HG03432 (cell line): ENCODE measurements at regions not wholly inside any gene's neighbourhood (a gene's known extent, or its start where the extent isn't known, plus 50 kb on each side); places are given as distances from the start of the nearest gene placed in this dataset.

Source experiments
- ATAC-seq: cut with Tn5 transposase; IDR thresholded peaks from one replicate; pipeline ENCODE4 v1.9.1; 2021; ENCODE audit warnings: mild to moderate bottlenecking, moderate library complexity; ENCODE audit not compliant: unreplicated experiment

DNA sequence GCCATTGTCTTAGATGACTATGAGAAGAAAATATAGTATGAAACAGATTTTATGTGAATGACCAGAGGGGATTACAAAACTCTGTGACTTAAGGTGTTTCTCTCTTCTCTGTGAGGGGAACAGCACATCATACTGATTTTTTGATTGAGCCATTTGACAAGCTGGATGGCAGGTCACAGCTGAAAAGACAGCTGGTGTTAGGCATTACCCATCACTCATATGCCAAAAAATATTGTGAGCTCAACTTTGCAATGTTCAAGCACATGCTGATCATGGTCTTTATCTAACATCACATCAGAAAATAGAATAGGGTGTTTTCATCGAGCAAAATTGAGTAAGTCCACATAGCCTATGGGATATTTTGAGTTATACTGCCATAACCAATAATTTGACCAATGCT is 86.7 kb upstream of the TECRL start:
- ATAC-seq: no peak

DNA sequence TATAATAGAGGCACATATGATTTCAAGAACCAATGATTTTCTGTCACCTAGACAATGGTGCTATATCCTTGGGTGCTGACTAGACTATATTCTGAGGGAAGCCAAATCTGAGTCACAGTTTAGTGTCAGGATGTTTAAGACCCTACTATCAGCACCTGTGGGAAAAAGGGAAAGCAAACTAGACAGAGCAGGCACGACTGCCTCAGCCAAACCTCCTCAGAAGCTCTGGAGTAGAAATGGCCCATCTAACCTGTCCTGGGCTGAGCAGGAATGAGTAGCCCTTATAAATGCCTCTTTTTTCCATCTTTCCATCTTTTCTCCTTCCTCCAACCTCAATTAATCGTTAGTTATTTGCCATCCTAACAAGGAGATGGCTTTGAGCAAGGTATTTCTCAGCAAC is 80.4 kb upstream of the TECRL start:
- ATAC-seq: no peak

DNA sequence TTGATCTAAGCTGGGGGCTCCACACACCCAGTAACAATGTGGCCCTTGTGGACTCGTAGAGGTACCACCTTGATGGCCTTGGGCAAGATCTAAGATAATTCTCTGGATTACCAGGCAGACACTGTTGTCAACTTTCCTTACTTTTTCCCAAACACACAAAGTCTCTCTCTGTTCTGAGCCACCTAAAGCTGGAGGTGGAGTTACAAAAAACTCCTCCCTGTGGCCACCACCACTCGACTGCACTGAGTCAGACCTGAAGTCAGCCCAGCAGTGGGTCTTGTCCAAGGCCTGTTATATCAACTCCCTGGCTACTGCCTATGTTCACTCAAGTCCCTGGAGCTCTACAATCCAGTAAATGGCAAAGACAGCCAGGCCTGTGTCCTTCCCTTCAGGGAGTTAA is 70.1 kb upstream of the TECRL start:
- ATAC-seq: no peak

DNA sequence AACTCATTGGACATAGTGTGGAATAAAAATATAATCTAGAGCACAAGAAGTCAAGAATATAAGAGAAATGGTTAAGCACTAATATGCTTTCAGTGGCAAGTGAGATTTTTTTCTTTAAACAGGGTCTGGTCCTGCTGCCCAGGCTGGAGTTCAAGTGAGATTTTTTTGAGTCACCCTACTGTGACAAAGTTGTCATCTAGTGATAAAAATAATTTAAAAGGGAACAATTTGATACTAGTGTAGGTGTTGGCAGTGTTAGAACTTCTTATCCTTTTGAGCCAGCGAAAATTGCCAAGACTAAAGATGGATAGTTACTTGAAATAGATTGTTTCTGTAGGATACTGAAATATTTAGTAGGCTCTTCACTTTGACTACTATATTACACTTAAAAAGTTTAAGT is 67.9 kb upstream of the TECRL start:
- no peak for ATAC-seq

DNA sequence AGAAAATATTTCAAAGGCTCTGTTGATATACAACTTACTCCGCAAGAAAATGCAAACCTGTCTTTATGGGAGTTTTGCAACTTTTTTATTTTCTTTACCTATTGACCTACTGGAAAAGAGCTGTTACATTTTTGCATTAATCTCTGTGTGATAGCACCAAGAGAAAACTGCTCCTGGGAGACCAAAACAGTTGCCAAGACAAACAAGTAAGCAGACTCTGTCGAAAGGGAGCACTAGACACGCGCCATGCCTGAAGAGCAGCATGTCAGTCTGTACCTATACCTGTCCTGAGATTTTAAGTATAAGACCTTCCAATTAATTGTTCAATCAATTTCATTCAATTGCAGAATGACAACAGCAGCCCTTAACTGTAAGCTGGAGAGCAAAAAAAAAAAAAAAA is 56.0 kb upstream of the TECRL start:
- no peak for ATAC-seq

DNA sequence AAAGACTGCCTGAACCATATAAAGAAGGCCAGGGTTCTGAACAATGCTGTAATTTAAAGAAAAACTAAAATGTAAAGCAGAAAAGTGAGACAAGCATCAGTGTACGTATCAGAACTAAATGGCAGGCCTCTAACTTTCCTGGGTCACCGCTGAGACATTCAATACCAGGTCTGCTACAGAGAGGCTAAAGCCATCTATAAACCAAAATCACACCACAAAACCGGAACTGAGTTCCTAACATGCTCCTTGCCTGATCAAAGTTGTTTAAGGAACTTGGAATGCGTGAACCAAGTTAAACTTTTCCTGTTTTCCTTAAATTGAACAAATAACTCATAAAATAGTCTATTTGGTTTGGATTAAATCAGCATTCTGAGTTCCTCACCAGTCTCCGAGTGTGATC is 55.3 kb upstream of the TECRL start:
- no peak for ATAC-seq
